Thyroid gland (tissue), 4 donors: ENCODE measurements at regions not wholly inside any gene's neighbourhood (a gene's known extent, or its start where the extent isn't known, plus 50 kb on each side); places are given as distances from the start of the nearest gene placed in this dataset.

Experiments used
- POLR2A ChIP-seq, 2 donors: fragments of 450-650 bp; IDR thresholded peaks; one replicate each; pipeline ENCODE4 v1.6.1; 2017; ENCODE audit warnings: antibody characterized with exemption in 2 of 2, mild to moderate bottlenecking in 2 of 2, moderate library complexity in 1 of 2
- TF ChIP-seq, protein P1 (sequence below), 6 experiments: fragments of 200-600 bp in 3 of 6; fragments of 450-650 bp in 3 of 6; sonication (generic) in 3 of 6; IDR thresholded peaks; one replicate each; pipeline ENCODE4 v1.5.1; 2016 to 2019; ENCODE audit warnings: antibody characterized with exemption in 6 of 6, mild to moderate bottlenecking in 2 of 6, inconsistent platforms in 1 of 6, moderate library complexity in 1 of 6

DNA sequence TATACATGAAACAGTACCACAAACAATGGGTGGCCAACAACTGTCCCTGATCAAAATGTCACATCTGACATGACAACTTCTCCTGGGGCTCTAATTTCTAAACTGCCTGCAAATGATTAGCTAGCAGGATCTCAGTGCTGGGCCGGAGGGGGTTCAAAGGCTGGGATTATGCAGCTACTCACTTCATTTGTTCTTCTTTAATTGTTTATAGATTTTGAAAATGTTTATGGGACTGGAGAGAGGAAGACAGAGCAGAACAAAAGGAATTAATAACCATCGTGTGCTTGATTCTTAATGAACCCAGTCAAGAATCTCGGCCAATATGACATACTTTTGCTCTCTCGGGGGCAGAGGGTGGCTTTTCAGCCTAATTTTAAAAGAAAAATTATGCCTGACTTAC lies 313.6 kb downstream of the NSG2 start:
- TF ChIP-seq, protein P1, sequence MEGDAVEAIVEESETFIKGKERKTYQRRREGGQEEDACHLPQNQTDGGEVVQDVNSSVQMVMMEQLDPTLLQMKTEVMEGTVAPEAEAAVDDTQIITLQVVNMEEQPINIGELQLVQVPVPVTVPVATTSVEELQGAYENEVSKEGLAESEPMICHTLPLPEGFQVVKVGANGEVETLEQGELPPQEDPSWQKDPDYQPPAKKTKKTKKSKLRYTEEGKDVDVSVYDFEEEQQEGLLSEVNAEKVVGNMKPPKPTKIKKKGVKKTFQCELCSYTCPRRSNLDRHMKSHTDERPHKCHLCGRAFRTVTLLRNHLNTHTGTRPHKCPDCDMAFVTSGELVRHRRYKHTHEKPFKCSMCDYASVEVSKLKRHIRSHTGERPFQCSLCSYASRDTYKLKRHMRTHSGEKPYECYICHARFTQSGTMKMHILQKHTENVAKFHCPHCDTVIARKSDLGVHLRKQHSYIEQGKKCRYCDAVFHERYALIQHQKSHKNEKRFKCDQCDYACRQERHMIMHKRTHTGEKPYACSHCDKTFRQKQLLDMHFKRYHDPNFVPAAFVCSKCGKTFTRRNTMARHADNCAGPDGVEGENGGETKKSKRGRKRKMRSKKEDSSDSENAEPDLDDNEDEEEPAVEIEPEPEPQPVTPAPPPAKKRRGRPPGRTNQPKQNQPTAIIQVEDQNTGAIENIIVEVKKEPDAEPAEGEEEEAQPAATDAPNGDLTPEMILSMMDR (IDR thresholded peaks at IDR 0.05), result no peak
- TF ChIP-seq POLR2A (IDR thresholded peaks at IDR 0.05), result no peak
